GM18507 (cell line): ENCODE measurements at regions not wholly inside any gene's neighbourhood (a gene's known extent, or its start where the extent isn't known, plus 50 kb on each side); places are given as distances from the start of the nearest gene placed in this dataset.
"Not testable (repeated sequence)": the region's sequence is repeated elsewhere in the genome, so short reads cannot be mapped to it uniquely, and the experiment has no call there.

ENCODE experiments used
- DNase-seq: peaks from one replicate; pipeline ENCODE4 v3.0.0; 2011; ENCODE audit warnings: low read depth; ENCODE audit not compliant: insufficient read length; ENCODE audit errors: extremely low spot score
- FAIRE-seq: peaks from 2 replicates; lab custom pipeline; 2011; peaks lifted over from hg19 to GRCh38; lab: Jason Lieb, UNC

DNA sequence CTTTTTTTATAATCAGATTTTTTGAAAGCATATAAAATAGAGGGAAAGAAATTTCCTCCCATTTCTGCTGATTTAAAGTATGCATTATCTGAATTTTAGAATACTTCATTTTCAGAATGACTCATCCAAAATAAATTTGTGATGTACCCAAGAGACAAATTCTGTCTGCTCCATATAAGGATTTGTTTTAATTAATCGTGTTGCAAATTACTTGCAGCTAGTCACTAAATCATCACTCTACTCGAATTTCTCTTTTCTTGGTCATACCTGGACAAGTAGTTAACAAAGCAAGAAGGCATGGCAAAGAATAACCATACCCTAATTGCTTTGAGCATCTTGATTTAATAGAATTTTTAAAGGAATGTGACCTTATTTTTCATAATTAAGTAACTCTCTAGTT lies 284.1 kb upstream of the GRAMD2B start:
- FAIRE-seq = no peak
- no peak for DNase-seq

- FAIRE-seq (no peak), DNase-seq (no peak)
These were observed 283.4 kb upstream of the GRAMD2B start for GRCh38 chr5:126139773-126140172.

- FAIRE-seq (no peak), DNase-seq (no peak)
These were observed 279.6 kb upstream of the GRAMD2B start for GRCh38 chr5:126143622-126144021.

DNA sequence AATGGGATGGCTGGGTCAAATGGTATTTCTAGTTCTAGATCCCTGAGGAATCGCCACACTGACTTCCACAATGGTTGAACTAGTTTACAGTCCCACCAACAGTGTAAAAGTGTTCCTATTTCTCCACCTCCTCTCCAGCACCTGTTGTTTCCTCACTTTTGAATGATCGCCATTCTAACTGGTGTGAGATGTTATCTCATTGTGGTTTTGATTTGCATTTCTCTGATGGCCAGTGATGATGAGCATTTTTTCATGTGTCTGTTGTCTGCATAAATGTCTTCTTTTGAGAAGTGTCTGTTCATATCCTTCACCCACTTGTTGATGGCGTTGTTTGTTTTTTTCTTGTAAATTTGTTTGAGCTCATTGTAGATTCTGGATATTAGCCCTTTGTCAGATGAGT lies 272.9 kb upstream of the GRAMD2B start:
- DNase-seq, FAIRE-seq: not testable (repeated sequence)

GRCh38 chr5:126155298-126155697 lies 267.9 kb upstream of the GRAMD2B start:
- not testable (repeated sequence) for DNase-seq, FAIRE-seq

- no peak for FAIRE-seq
These were observed 256.8 kb upstream of the GRAMD2B start for GRCh38 chr5:126166368-126166767.

DNA sequence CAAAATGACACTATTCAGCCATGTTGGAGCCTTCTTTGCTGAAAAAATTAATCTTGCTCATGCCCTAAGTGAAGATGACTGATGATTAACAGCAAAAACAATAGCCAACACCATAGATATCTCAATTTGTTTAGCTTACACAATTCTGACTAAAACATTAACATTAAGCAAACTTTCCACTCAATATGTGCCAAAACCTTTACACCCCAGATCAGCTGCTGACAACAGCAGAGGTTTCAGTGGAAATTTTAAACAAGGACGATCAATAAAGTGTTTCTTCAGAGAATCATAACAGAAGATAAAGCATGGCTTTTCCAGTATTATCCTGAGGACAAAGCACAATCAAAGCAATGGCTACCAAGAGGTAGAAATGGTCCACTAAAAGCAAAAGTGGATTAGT lies 254.4 kb upstream of the GRAMD2B start:
- no peak for FAIRE-seq
- DNase-seq = no peak

More at GRCh38 chr5:126166368-126166767, 256.8 kb upstream of the GRAMD2B start:
- no peak for DNase-seq

GRCh38 chr5:126171916-126172315 lies 251.3 kb upstream of the GRAMD2B start:
- DNase-seq (no peak), FAIRE-seq (no peak)

DNA sequence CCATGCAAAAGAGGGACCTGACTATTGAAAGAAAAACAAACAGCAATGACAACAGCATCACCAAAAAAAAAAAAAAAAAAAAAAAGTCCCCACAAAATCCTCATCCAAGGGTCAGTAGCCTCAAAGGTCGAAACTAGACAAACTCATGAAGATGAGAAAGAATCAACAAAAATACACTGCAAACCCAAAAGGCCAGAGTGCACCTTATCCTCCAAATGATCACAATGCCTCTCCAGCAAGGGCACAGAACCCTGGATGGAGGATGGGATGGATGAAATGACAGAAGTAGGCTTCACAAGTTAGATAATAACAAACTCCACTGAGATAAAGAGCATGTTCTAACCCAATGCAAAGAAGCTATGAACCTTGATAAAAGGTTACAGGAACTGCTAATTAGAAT lies 250.4 kb upstream of the GRAMD2B start:
- FAIRE-seq (no peak), DNase-seq (no peak)

GRCh38 chr5:126178521-126178920 lies 244.7 kb upstream of the GRAMD2B start:
- DNase-seq (no peak), FAIRE-seq (no peak)

DNA sequence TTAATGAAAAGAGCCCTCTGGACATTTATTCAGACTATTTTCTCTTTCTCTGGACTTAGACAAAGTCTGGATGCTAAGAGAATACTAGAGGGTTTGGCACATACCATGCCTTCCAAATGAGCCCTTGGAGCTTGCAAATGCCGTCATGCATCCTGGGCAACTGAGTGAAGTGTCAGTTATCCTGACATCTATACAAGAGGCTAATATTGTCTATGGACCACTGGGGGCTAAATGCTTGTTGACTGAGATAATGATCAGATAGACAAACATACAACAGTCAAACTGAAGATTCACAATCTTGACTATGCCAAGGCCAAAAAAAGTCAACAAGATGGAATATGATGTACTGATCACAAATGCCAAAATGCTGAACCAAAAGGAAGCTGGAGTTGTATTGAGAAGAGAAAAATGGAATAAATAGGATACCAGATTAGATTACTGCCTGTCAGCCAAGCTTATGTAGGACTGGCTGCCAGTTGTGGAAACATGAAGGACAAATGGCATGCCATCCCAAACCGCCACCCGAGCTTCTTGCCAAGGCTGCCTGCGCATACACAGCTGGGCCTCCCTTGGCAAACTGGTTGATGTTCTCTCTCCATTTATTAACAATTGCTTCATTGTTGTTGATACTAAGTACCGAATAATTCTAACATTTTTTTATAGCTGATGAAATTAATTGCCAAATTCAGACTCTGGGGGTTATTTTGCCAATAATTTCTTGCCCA lies 240.1 kb upstream of the GRAMD2B start:
- DNase-seq (no peak), FAIRE-seq (no peak)

GRCh38 chr5:126184474-126184873 lies 238.7 kb upstream of the GRAMD2B start:
- FAIRE-seq (no peak), DNase-seq (no peak)

GRCh38 chr5:126186210-126186609 lies 237.0 kb upstream of the GRAMD2B start:
- DNase-seq (no peak), FAIRE-seq (no peak)

GRCh38 chr5:126188804-126189203 lies 234.4 kb upstream of the GRAMD2B start:
- DNase-seq (no peak), FAIRE-seq (no peak)

DNA sequence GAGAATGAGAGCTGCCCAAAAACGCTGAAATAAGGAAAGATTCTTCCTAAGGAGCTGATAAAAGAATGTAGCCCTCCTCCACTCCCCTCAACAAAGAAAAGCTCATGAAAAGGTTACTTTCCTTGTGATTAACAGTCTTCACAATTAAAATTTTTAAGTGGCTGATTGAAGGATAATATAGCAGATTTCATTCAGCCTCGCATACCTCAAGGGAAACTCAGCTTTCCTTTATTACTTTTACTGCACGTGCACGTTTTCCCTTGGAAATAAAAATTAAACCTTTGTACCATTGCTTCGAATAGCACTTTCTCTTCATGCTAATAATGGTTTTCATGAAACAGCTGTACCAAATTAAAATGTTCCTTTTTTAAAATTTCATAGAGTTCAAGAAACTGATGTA lies 234.0 kb upstream of the GRAMD2B start:
- DNase-seq (no peak), FAIRE-seq (no peak)

DNA sequence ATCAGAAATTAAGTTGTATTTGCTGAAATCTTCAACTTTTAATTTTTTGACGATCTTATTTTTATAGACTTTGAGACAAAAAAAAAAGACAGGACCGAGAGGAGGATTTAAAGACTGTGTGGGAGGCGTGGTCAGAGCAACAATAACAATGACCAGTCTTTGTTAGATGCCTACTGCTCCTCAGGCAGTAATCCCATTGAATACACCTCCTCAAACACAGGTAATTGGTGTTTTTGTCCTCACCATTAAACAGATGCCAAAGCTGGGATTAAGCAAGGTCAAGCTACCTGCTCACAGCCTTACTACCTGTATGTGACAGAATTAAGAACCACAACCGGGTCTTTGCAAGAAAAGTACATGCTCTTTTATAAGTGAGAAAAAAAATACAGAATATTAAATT lies 233.3 kb upstream of the GRAMD2B start:
- DNase-seq (no peak), FAIRE-seq (no peak)

- DNase-seq (no peak), FAIRE-seq (no peak)
These were observed 231.0 kb upstream of the GRAMD2B start for GRCh38 chr5:126192226-126192625.

- DNase-seq (no peak), FAIRE-seq (no peak)
These were observed 227.7 kb upstream of the GRAMD2B start for GRCh38 chr5:126195410-126196100.

DNA sequence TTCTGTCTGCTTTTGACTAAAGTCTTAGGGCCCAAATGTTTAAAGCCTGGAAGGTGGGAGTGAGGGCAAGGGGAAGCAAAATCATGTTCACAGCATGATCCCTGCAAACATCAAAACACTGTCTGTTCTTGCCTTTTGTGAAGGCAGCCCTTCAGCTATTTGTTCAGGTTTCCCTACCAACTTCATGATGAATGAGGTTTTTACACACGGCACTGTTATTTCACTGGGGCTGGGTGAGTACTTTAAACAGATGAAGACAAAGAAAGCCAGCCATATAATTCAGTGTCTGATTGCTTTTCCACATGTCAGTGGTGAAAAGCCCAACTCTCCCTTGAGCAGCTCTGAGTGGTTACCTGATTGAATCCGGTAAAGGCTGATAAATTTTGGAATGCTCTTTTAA lies 224.7 kb upstream of the GRAMD2B start:
- FAIRE-seq (no peak), DNase-seq (no peak)

GRCh38 chr5:126199467-126199866 lies 223.7 kb upstream of the GRAMD2B start:
- no peak for FAIRE-seq

DNA sequence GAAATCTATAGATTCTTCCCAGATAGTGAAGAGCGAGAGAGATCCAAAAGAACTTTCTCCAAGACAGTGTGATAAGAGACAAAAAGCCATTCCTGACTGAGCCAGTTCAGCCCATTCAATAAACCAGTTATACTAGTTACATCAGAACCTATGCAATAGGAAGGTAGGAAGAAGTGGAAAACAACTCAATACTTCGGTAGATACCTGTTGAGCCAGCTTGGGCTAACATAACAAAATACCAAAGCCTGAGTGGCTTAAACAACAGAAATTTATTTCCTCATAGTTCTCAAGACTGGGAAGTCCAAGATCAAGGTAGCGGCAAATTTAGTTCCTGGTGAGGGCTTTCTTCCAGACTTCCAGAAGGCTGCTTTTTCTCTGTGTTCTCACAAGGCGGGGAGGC lies 214.5 kb upstream of the GRAMD2B start:
- FAIRE-seq (no peak), DNase-seq (no peak)

More at GRCh38 chr5:126199467-126199866, 223.7 kb upstream of the GRAMD2B start:
- DNase-seq = no peak
